HUES48 (cell line): ENCODE measurements at regions not wholly inside any gene's neighbourhood (a gene's known extent, or its start where the extent isn't known, plus 50 kb on each side); places are given as distances from the start of the nearest gene placed in this dataset.

ENCODE experiments used
- H3K27ac ChIP-seq: one replicate; pipeline ENCODE4 v1.7.0; 2013; ENCODE audit warnings: low read depth, low read length, inconsistent platforms
- H3K27me3 ChIP-seq: 2 replicates; pipeline ENCODE4 v1.6.1; 2013; ENCODE audit warnings: mild to moderate bottlenecking, low read length; ENCODE audit not compliant: control insufficient read depth, insufficient read depth
- H3K36me3 ChIP-seq: 2 replicates; pipeline ENCODE4 v1.6.1; 2013; ENCODE audit warnings: low read length; ENCODE audit not compliant: control insufficient read depth, insufficient read depth
- H3K4me1 ChIP-seq: 2 replicates; pipeline ENCODE4 v1.6.1; 2013; ENCODE audit warnings: mild to moderate bottlenecking, low read length; ENCODE audit not compliant: control insufficient read depth, insufficient read depth
- H3K4me3 ChIP-seq: 2 replicates; pipeline ENCODE4 v1.5.1; 2013; ENCODE audit warnings: mild to moderate bottlenecking, low read depth, low read length
- H3K9ac ChIP-seq: 2 replicates; pipeline ENCODE4 v1.6.1; 2013; ENCODE audit warnings: mild to moderate bottlenecking, low read depth, low read length, moderate library complexity
- H3K9me3 ChIP-seq: 2 replicates; pipeline ENCODE4 v1.6.1; 2013; ENCODE audit warnings: low read length; ENCODE audit not compliant: control insufficient read depth, insufficient read depth

DNA sequence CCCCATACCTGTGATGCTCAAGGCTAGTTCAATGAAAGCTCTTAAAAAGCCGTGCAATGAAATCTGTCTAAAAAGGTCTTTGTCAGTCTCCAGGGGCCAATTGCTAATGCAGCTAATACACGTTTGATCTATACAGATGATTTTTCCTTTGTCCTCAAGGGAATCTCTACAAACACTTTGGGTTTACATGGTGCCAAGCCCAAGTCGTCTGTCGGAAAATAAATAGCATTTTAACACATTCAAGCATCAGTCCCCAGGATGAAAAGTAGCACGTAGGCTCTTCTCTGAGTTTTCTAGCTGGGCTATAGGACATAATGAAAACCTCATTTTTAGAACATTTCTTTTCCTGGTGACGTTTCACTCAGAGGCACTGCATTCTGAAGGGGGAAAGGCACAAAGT, 477.4 kb upstream of the WWC1 start:
- H3K9me3 ChIP-seq: no peaks in the 10 kb centered on the region
- H3K4me1 ChIP-seq: no peaks in the 10 kb centered on the region
- no peak overlapping the region for H3K27ac ChIP-seq
- H3K27me3 ChIP-seq: no peaks in the 10 kb centered on the region
- H3K4me3 ChIP-seq: no peak overlapping the region
- H3K36me3 ChIP-seq: no peaks in the 10 kb centered on the region
- H3K9ac ChIP-seq: no peak overlapping the region

GRCh38 chr5:167814828-167815227, 476.6 kb upstream of the WWC1 start:
- H3K36me3 ChIP-seq: no peaks in the 10 kb centered on the region
- no peak overlapping the region for H3K4me3 ChIP-seq
- no peaks in the 10 kb centered on the region for H3K27me3 ChIP-seq
- H3K27ac ChIP-seq: peak overlapping the region; percentile 73
- H3K9me3 ChIP-seq: no peaks in the 10 kb centered on the region
- no peak overlapping the region for H3K9ac ChIP-seq
- no peaks in the 10 kb centered on the region for H3K4me1 ChIP-seq

DNA sequence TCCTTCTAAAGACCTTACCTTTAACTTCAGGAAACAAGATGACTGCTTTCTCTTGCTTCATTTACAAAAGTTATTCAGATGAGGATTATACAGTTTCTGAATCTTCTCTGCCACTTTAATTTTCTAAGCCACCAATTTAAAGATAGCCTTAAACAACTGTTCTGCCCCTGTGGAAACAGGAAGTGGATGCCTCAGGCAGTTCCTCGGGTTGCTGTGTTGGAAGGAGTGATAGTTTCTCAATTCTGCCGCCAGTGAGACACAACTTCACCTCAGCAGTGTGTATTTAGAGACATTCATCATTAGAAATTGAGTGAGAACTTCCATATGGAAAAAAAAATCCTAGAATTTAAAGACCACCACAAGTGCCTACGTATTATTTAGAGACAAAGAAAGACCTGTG, 475.1 kb upstream of the WWC1 start:
- H3K27ac ChIP-seq: no peak overlapping the region
- H3K9me3 ChIP-seq: no peaks in the 10 kb centered on the region
- no peaks in the 10 kb centered on the region for H3K4me1 ChIP-seq
- no peak overlapping the region for H3K9ac ChIP-seq
- no peaks in the 10 kb centered on the region for H3K36me3 ChIP-seq
- no peak overlapping the region for H3K4me3 ChIP-seq
- H3K27me3 ChIP-seq: no peaks in the 10 kb centered on the region

GRCh38 chr5:167816864-167817263, 474.6 kb upstream of the WWC1 start:
- Histone ChIP-seq H3K4me1 (no peaks in the 10 kb centered on the region), H3K27ac (no peak overlapping the region), H3K9me3 (no peaks in the 10 kb centered on the region), H3K36me3 (no peaks in the 10 kb centered on the region), H3K4me3 (no peak overlapping the region), H3K27me3 (no peaks in the 10 kb centered on the region), H3K9ac (no peak overlapping the region)

GRCh38 chr5:167819406-167819805, 472.0 kb upstream of the WWC1 start:
- no peak overlapping the region for H3K4me3 ChIP-seq
- H3K9me3 ChIP-seq: no peaks in the 10 kb centered on the region
- no peak overlapping the region for H3K27ac ChIP-seq
- H3K4me1 ChIP-seq: no peaks in the 10 kb centered on the region; the same call in 1 of the 2 replicates
- no peaks in the 10 kb centered on the region for H3K27me3 ChIP-seq
- H3K36me3 ChIP-seq: no peaks in the 10 kb centered on the region
- no peak overlapping the region for H3K9ac ChIP-seq

- Histone ChIP-seq H3K9ac (no peak overlapping the region), H3K27me3 (no peaks in the 10 kb centered on the region), H3K4me1 (no peaks in the 10 kb centered on the region; the same call in 1 of the 2 replicates), H3K9me3 (no peaks in the 10 kb centered on the region), H3K27ac (no peak overlapping the region), H3K36me3 (no peaks in the 10 kb centered on the region), H3K4me3 (no peak overlapping the region)
These were observed 471.1 kb upstream of the WWC1 start for GRCh38 chr5:167820101-167820990.

DNA sequence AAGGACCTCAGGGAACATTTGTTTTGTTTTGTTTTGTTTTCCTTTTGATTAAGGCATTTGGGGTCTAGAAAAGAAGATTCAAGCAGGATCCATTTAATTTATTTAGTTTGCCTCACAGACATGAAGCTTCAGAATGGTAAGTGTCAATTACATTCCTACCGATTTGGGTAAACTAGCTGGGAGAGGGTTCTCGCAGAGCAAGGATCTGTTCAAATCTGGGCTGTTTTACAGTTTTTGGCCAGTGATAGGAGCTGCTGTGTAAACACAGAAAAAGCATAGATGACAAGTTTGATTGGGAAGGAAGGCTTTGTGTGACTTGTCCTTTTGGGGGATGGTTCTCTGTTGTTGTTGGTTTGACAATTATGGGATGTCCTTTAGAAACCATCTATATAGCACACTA, 470.3 kb upstream of the WWC1 start:
- Histone ChIP-seq H3K9ac (no peak overlapping the region), H3K4me3 (no peak overlapping the region), H3K4me1 (no peaks in the 10 kb centered on the region; the same call in 1 of the 2 replicates), H3K27me3 (no peaks in the 10 kb centered on the region), H3K36me3 (no peaks in the 10 kb centered on the region), H3K27ac (no peak overlapping the region), H3K9me3 (no peaks in the 10 kb centered on the region)

DNA sequence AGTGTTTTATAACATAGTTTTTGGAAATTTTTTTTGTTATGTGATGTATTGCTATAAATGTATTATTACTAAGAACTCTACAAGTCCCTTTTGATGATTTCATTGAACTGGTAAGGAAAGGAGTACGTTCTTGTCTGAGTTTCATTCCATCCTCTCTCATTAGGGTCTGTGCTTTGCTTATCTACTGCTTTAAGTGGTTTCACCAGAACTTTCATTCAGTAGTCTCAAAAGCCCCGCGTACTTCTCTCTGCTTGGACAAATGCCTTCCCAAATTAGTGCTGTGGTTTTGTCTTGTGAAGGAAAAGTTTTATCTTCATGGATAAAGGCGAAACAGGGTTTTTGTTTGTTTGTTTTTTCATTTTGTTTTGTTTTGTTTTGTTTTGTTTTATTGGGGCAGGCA, 469.8 kb upstream of the WWC1 start:
- no peaks in the 10 kb centered on the region for H3K27me3 ChIP-seq

DNA sequence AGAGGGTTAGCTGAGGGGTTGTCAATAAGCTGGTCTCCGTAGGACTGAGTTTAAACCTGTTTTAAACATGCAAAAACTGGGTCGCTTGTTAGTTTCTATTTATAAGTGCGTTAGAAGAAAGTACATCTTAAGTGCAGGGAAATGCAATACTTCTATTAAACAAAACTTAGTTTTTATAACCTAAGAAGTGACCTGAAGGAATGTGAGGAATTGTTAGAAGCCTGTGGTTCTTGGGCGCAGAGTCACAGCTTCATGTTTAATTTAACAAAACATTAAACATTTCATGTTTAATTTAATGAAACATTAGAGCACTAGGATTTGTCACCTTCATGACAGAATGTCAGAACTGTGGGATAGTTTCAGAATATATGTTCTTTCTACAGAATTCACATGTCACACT, 469.2 kb upstream of the WWC1 start:
- no peak overlapping the region for H3K4me3 ChIP-seq
- no peaks in the 10 kb centered on the region for H3K36me3 ChIP-seq
- no peak overlapping the region for H3K9ac ChIP-seq
- H3K4me1 ChIP-seq: no peaks in the 10 kb centered on the region; the same call in 1 of the 2 replicates
- H3K27me3 ChIP-seq: no peaks in the 10 kb centered on the region
- no peaks in the 10 kb centered on the region for H3K9me3 ChIP-seq
- H3K27ac ChIP-seq: no peak overlapping the region

More for the DNA sequence above, 469.8 kb upstream of the WWC1 start:
- H3K36me3 ChIP-seq: no peaks in the 10 kb centered on the region
- H3K9ac ChIP-seq: no peak overlapping the region
- no peaks in the 10 kb centered on the region for H3K9me3 ChIP-seq
- H3K27ac ChIP-seq: no peak overlapping the region
- no peak overlapping the region for H3K4me3 ChIP-seq
- no peaks in the 10 kb centered on the region; the same call in 1 of the 2 replicates for H3K4me1 ChIP-seq

GRCh38 chr5:167823405-167823804, 468.0 kb upstream of the WWC1 start:
- Histone ChIP-seq H3K27ac (no peak overlapping the region), H3K9ac (no peak overlapping the region), H3K27me3 (no peaks in the 10 kb centered on the region), H3K36me3 (no peaks in the 10 kb centered on the region), H3K4me3 (no peak overlapping the region), H3K4me1 (no peaks in the 10 kb centered on the region; the same call in 1 of the 2 replicates), H3K9me3 (no peaks in the 10 kb centered on the region)

DNA sequence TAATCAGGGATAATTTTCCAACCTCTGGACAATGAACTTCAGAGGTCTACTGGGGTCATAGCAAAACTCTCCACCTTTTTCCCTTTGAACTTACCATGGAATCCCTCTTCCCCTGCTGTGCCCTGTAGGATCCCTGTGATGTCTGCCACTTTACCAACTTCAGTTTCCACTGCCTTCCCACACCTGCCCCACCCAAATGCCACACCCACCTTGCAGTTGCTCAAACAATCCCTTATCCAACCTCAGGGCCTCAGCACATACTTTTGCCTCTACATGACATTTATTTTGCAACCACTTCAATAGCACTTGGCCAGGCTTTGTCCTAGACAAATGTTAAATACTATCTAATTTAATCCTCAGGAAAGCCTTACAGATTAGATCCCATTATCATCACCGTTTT, 463.7 kb upstream of the WWC1 start:
- Histone ChIP-seq H3K9ac (no peak overlapping the region), H3K9me3 (no peaks in the 10 kb centered on the region), H3K27me3 (no peaks in the 10 kb centered on the region), H3K4me1 (no peaks in the 10 kb centered on the region), H3K4me3 (no peak overlapping the region), H3K27ac (no peak overlapping the region), H3K36me3 (no peaks in the 10 kb centered on the region)
